ENCODE measurements at regions not wholly inside any gene's neighbourhood (a gene's known extent, or its start where the extent isn't known, plus 50 kb on each side); places are given as distances from the start of the nearest gene placed in this dataset.

DNA sequence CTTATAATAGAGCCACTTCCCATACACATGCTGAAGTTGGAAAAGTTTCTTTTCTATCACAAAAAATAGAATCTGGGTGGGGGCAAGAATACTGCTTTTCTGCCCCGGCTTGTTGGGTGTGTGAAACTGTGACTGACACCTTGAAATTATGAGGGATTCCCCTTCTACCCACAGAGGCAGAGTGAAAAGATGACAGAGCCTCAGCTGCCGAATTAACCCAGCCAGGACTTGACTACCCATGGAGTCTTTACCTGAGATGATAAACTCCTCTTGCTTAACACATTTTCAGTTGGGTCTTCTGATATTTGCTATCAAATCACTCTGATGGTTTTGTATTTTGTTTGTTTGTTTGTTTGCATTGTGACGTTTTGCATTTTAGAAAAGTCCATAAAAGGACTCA lies 66.0 kb upstream of the PMAIP1 start:
- ATAC-seq (peak; percentile 84), DNase-seq (ENCODE audit: low read depth, low spot score) (no peak), FAIRE-seq (no peak)
- Histone ChIP-seq H3K4me1 (ENCODE audit: control insufficient read depth, insufficient read depth, low read length) (peaks cover 31% of the 10 kb centered on the region), H3K9me3 (replicated peaks; ENCODE audit: control insufficient read depth, insufficient read depth, low read length) (no peaks in the 10 kb centered on the region), H3K36me3 (ENCODE audit: control insufficient read depth in 2 of 2, insufficient read depth in 2 of 2, low read length in 1 of 2) (no peaks in the 10 kb centered on the region), H3K4me2 (ENCODE audit: control insufficient read depth, insufficient read depth) (peak overlapping the region; percentile 71), H3K27me3 (replicated peaks in 1 of 2; ENCODE audit: control insufficient read depth in 2 of 2, insufficient read depth in 2 of 2, low read length in 1 of 2) (no peaks in the 10 kb centered on the region), H3K79me2 (ENCODE audit: control insufficient read depth, insufficient read depth, low read length) (no peaks in the 10 kb centered on the region), H3K27ac (ENCODE audit: control insufficient read depth, insufficient read depth) (peak overlapping the region; percentile 51), H3K4me3 (no peak overlapping the region), H4K20me1 (ENCODE audit: control insufficient read depth, insufficient read depth) (no peaks in the 10 kb centered on the region), H2AFZ (ENCODE audit: control insufficient read depth, low read depth, low read length) (peak overlapping the region; percentile 57), H3K9ac (ENCODE audit: control insufficient read depth, insufficient read depth, low read length) (no peak overlapping the region)
- intact Hi-C loops (cut with micrococcal nuclease; ENCODE audit: unreplicated experiment) (loop anchor here (10.0 kb wide), 2 partner anchors 321 to 689 kb away; no protein-coding TSS in a partner anchor), in situ Hi-C loops (cut with MboI) (loop anchor here (10.0 kb wide), 2 partner anchors 131 to 721 kb away; no protein-coding TSS in a partner anchor)
- CTCF ChIA-PET: interaction anchor here (1.1 to 8.1 kb wide), 4 partner anchors 10 to 186 kb away, joined by 3 to 235 read pairs (median 18); no protein-coding TSS in a partner anchor
- BruUV-seq (replicated peaks): no TSS peak
- POLR2A ChIA-PET: interaction anchor here (0.5 to 1.2 kb wide), 2 partner anchors 16 to 103 kb away, joined by 3 read pairs; no protein-coding TSS in a partner anchor
- SMC1A ChIA-PET (ENCODE audit: uncharacterized antibody, unreplicated experiment): interaction anchor here (0.8 to 9.7 kb wide), 7 partner anchors 10 to 139 kb away, joined by 3 to 111 read pairs (median 42); partner anchors contain the start of gene PMAIP1
- RAD21 ChIA-PET (ENCODE audit: unreplicated experiment): interaction anchor here (0.7 to 9.1 kb wide), 10 partner anchors 15 to 155 kb away, joined by 3 to 85 read pairs (median 6); partner anchors contain the start of gene PMAIP1
- 2% methylated on average over 3 of the region's 3 CpGs for WGBS (ENCODE audit: insufficient coverage, insufficient replicate concordance, low lambda C conversion rate, missing lambda C conversion rate)
- TF ChIP-seq, protein P1, sequence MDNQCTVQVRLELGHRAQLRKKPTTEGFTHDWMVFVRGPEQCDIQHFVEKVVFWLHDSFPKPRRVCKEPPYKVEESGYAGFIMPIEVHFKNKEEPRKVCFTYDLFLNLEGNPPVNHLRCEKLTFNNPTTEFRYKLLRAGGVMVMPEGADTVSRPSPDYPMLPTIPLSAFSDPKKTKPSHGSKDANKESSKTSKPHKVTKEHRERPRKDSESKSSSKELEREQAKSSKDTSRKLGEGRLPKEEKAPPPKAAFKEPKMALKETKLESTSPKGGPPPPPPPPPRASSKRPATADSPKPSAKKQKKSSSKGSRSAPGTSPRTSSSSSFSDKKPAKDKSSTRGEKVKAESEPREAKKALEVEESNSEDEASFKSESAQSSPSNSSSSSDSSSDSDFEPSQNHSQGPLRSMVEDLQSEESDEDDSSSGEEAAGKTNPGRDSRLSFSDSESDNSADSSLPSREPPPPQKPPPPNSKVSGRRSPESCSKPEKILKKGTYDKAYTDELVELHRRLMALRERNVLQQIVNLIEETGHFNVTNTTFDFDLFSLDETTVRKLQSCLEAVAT (IDR thresholded peaks at IDR 0.05): 0 out of 2 replicates have a peak, but pooled peaks have one; percentile 30
- TF ChIP-seq, protein P2, sequence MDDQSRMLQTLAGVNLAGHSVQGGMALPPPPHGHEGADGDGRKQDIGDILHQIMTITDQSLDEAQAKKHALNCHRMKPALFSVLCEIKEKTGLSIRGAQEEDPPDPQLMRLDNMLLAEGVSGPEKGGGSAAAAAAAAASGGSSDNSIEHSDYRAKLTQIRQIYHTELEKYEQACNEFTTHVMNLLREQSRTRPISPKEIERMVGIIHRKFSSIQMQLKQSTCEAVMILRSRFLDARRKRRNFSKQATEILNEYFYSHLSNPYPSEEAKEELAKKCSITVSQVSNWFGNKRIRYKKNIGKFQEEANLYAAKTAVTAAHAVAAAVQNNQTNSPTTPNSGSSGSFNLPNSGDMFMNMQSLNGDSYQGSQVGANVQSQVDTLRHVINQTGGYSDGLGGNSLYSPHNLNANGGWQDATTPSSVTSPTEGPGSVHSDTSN (IDR thresholded peaks at IDR 0.05; ENCODE audit: insufficient replicate concordance, low read depth, low read length): peak; percentile 90
- TF ChIP-seq STAT1 (conservative IDR thresholded peaks at IDR 0.05): no peak
- TF ChIP-seq, protein P3, sequence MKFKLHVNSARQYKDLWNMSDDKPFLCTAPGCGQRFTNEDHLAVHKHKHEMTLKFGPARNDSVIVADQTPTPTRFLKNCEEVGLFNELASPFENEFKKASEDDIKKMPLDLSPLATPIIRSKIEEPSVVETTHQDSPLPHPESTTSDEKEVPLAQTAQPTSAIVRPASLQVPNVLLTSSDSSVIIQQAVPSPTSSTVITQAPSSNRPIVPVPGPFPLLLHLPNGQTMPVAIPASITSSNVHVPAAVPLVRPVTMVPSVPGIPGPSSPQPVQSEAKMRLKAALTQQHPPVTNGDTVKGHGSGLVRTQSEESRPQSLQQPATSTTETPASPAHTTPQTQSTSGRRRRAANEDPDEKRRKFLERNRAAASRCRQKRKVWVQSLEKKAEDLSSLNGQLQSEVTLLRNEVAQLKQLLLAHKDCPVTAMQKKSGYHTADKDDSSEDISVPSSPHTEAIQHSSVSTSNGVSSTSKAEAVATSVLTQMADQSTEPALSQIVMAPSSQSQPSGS (IDR thresholded peaks at IDR 0.05; ENCODE audit: low read length): peak; percentile 41; the same call in 1 of the 2 replicates
- TF ChIP-seq RUNX3 (IDR thresholded peaks at IDR 0.05; ENCODE audit: low read length): peak; percentile 68; the same call in 1 of the 2 replicates
- TF ChIP-seq IKZF1 (conservative IDR thresholded peaks at IDR 0.05): no peak
- no peak for TF ChIP-seq ZNF384 (IDR thresholded peaks at IDR 0.05; ENCODE audit: borderline replicate concordance, low read depth, low read length)
- TF ChIP-seq, protein P4, sequence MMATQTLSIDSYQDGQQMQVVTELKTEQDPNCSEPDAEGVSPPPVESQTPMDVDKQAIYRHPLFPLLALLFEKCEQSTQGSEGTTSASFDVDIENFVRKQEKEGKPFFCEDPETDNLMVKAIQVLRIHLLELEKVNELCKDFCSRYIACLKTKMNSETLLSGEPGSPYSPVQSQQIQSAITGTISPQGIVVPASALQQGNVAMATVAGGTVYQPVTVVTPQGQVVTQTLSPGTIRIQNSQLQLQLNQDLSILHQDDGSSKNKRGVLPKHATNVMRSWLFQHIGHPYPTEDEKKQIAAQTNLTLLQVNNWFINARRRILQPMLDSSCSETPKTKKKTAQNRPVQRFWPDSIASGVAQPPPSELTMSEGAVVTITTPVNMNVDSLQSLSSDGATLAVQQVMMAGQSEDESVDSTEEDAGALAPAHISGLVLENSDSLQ (IDR thresholded peaks at IDR 0.05): peak; percentile 96
- TF ChIP-seq NRF1 (conservative IDR thresholded peaks at IDR 0.05; ENCODE audit: low read depth, low read length): no peak
- TF ChIP-seq, protein P5, sequence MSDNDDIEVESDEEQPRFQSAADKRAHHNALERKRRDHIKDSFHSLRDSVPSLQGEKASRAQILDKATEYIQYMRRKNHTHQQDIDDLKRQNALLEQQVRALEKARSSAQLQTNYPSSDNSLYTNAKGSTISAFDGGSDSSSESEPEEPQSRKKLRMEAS (IDR thresholded peaks at IDR 0.05; ENCODE audit: low read depth, low read length): no peak
- TF ChIP-seq WRNIP1 (IDR thresholded peaks at IDR 0.05; ENCODE audit: borderline replicate concordance, low read depth, low read length): no peak
- TF ChIP-seq IKZF2 (IDR thresholded peaks at IDR 0.05): 0 out of 4 replicates have a peak, but pooled peaks have one; percentile 7 to 8
- TF ChIP-seq DPF2 (IDR thresholded peaks at IDR 0.05): peak; percentile 47; the same call in 1 of the 2 replicates
- TF ChIP-seq PRDM15 (CRISPR knock-in tag; IDR thresholded peaks at IDR 0.05): no peak

All from GM12878 (cell line).